SH-SY5Y (cell line): ENCODE measurements at regions not wholly inside any gene's neighbourhood (a gene's known extent, or its start where the extent isn't known, plus 50 kb on each side); places are given as distances from the start of the nearest gene placed in this dataset.
A peak's percentile ranks its signal among the peaks of the same experiment; 100 is the strongest.

Experiments used
- GATA2 ChIP-seq: IDR thresholded peaks from 2 replicates; pipeline ENCODE4 v1.6.1; 2011; ENCODE audit warnings: mild to moderate bottlenecking, low read depth, low read length
- GATA3 ChIP-seq: IDR thresholded peaks from 2 replicates; pipeline ENCODE4 v1.6.1; 2011; ENCODE audit warnings: low read depth, mild to moderate bottlenecking, low read length, moderate library complexity

DNA sequence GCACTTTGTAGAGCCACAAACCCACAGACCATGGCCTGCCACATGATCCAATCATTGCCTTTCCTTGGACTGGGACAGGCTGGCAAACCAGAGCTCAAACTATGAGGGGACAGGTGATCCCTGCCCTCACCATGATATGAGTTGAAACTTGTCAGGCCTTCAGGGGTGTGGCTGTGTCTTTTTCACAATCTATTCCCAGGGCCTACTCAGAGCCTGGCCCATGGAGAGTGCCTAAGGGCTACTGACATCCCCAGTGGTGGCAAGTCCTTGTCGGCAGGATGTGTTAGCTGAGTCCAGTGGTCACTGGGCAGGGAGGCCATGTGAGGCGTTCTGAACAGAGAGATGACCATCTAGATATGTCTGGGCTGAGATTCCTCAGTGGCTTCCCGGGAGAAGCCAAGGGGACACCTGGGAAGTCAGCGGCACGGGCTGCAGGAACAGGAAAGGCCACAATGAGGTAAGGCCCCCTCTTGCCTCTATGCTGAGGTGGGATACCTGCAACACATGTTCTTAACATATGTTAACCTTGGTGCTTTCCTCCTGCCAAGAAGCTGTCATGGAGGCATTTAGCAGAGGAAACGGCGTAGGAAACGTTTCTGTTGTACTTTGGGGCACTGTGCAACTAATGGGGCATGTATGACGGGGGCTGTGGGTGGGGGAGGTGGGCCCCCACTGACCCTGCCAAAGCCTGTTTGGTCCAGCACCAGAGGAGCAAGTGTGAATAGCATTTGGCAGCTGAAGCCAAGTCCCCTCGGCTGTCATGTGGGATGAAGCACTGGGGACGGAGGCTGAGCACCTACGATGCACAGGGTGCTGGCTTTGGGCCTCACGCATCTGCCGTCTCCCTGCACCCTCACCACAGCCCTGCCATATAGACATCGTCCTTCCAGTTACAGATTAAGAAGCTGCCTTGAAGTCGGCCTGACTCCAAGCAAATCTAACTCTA lies 384.0 kb downstream of the RPS24 start:
- TF ChIP-seq GATA2 (no peak), GATA3 (no peak)

- TF ChIP-seq GATA2 = no peak
- TF ChIP-seq GATA3 = no peak
These were observed 386.0 kb downstream of the RPS24 start for GRCh38 chr10:78419481-78420265.

GRCh38 chr10:78420946-78421735 lies 387.5 kb downstream of the RPS24 start:
- peak; percentile 55; the same call in 1 of the 2 replicates for TF ChIP-seq GATA2
- no peak for TF ChIP-seq GATA3

DNA sequence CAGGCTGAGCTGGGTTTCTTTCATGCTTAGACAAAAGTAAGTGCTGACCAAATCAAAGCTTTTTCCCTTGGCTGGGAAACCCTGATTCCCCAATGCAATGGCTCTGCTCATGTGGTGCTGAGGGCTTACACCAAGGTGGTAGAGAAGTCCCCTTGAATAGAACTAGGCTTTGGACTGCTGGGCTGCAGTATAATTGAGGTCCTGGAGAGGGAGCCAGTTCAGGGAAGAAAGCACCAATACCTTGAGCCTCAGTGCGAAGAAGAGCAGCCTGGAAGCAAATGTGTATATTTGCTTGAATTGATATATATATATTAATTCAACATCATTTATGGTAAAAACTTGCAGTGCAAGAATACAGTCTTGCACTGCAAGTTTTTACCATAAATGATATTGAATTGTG lies 391.1 kb downstream of the RPS24 start:
- TF ChIP-seq GATA3 = no peak
- no peak for TF ChIP-seq GATA2

GRCh38 chr10:78426181-78426580 lies 392.5 kb downstream of the RPS24 start:
- no peak for TF ChIP-seq GATA3
- TF ChIP-seq GATA2 = no peak

DNA sequence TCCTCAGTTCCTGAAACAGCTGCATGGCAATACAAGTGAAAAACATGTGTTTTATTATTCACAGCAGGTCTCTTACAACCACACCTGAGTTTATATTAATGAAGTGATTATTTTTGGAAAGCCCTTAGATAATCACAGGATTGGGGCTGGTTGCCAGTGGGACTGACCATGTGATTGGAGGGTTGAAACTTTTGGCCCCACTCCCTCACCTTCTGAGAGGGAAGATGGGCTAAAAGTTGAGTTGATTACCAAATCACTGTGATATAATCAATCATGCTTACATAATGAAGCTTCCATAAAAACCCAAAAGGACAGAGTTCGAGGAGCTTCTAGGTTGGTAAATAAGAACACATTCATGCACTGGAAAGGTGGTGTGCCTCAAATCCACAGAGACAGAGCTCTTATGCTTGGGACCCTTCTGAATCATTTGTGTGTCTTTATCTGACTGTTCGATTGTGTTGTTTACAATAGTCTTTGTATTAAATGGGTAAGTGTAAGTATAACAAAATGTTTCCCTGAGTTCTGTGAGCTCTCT lies 393.9 kb downstream of the RPS24 start:
- TF ChIP-seq GATA3 (no peak), GATA2 (no peak)

GRCh38 chr10:78428579-78428978 lies 394.9 kb downstream of the RPS24 start:
- TF ChIP-seq GATA3 = no peak
- TF ChIP-seq GATA2 = no peak

GRCh38 chr10:78429984-78430383 lies 396.3 kb downstream of the RPS24 start:
- TF ChIP-seq GATA2 (no peak), GATA3 (no peak)

- TF ChIP-seq GATA2 = no peak
These were observed 398.9 kb downstream of the RPS24 start for GRCh38 chr10:78432583-78432982.

GRCh38 chr10:78433076-78433595 lies 399.5 kb downstream of the RPS24 start:
- TF ChIP-seq GATA2 = no peak
- TF ChIP-seq GATA3 = no peak

DNA sequence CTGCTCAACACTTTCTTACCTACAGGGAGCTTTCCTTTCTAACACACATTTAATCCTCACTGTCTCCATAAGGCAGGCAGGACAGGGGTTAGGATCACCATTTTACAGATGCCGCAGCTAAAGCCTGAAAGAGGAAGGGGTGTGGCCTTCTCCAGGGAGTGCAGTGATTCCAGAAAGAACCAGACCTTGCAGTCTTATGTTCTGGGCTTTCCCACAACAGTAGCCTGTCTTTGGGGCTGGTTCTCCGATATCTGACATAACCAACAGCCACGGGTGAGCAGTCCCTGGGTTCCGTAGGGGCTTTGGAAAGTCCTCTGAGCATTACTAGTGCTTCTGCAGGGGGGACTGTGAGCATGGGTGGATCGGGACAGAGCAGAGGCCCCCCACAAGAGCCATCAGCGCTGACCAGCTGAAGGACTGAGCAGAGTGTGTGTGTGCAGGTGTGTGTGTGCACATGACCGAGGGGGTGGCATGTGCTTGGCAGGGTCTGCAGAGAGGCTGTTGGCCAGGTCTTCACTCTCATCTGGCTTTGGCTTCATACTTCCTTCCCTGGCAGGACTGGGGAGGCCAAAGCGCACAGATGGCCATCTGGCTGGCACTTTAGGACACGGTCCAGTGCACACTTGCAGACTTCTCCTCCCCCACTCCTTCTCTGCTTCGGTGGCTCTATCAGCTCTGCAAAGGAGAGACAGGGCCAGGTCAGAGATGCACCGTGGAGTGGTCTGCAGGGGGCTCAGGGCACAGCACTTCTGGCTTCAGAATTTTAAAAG lies 400.3 kb downstream of the RPS24 start:
- TF ChIP-seq GATA3 (no peak), GATA2 (peak; percentile 56; the same call in 1 of the 2 replicates)

DNA sequence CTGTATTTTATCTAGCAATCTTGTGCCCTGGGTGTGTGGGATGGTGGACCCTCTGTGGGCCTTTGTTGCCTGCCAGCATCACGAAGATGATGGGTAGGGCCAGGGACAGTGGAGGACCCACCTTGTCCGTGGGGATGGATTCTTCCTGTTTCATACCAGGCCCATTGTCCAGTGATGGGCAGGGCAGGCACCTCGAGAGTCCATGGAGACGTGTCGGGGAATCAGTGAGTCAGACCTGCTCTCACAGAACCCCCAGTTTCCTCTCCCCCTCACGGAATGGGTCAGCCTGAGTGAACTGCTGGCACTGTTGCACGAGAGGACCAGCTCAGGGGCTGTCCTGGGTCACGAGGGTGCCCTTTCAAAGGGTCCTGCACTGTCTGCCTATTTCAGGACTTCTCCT lies 401.2 kb downstream of the RPS24 start:
- TF ChIP-seq GATA2 (no peak), GATA3 (no peak)
